CD14-positive monocyte (primary cell): ENCODE measurements at regions not wholly inside any gene's neighbourhood (a gene's known extent, or its start where the extent isn't known, plus 50 kb on each side); places are given as distances from the start of the nearest gene placed in this dataset.

Source experiments
- DNase-seq, 3 donors: peaks; one replicate each; pipeline ENCODE4 v3.0.0-alpha.2; 2011 to 2022
- H2AFZ ChIP-seq: 2 replicates; pipeline ENCODE4 v1.6.0; 2012; ENCODE audit warnings: mild to moderate bottlenecking, low read depth, low read length, inconsistent platforms; ENCODE audit not compliant: insufficient read depth, poor library complexity, severe bottlenecking
- H3K27ac ChIP-seq, 2 donors: 1 replicate in 1 of 2; 2 replicates in 1 of 2; pipeline ENCODE4 v1.5.1; 2012 to 2013; ENCODE audit warnings: low read length in 2 of 2, control low read depth in 1 of 2, inconsistent platforms in 1 of 2, low read depth in 1 of 2, mild to moderate bottlenecking in 1 of 2
- H3K27me3 ChIP-seq, 2 donors: one replicate each; pipeline versions ENCODE4 v1.6.0 to v1.6.1; 2011 to 2013; ENCODE audit warnings: low read length in 2 of 2; ENCODE audit not compliant: control insufficient read depth in 2 of 2, insufficient read depth in 2 of 2
- H3K36me3 ChIP-seq, 2 donors: replicated peaks in 1 of 2; 1 replicate in 1 of 2; 2 replicates in 1 of 2; pipeline versions ENCODE4 v1.5.1 to v1.6.1; 2012 to 2013; ENCODE audit warnings: low read length in 2 of 2, control low read depth in 1 of 2, inconsistent platforms in 1 of 2, mild to moderate bottlenecking in 1 of 2; ENCODE audit not compliant: insufficient read depth in 2 of 2, control insufficient read depth in 1 of 2
- H3K4me1 ChIP-seq, 2 donors: 1 replicate in 1 of 2; 2 replicates in 1 of 2; pipeline versions ENCODE4 v1.5.1 to v1.6.1; 2012 to 2013; ENCODE audit warnings: low read length in 2 of 2, control low read depth in 1 of 2, inconsistent platforms in 1 of 2, mild to moderate bottlenecking in 1 of 2, moderate library complexity in 1 of 2; ENCODE audit not compliant: insufficient read depth in 2 of 2, control insufficient read depth in 1 of 2
- H3K4me2 ChIP-seq: replicated peaks from 2 replicates; pipeline ENCODE3; 2012; ENCODE audit warnings: low read length, moderate library complexity, mild to moderate bottlenecking; ENCODE audit not compliant: poor library complexity, severe bottlenecking; ENCODE audit errors: extremely low read depth
- H3K4me3 ChIP-seq, 3 experiments: fragments of 200-600 bp in 1 of 3; sonication (generic) in 1 of 3; replicated peaks in 1 of 3; 1 replicate in 2 of 3; 2 replicates in 1 of 3; pipeline ENCODE4 v1.5.1; 2011 to 2013; ENCODE audit warnings: low read length in 3 of 3, mild to moderate bottlenecking in 3 of 3, control low read depth in 2 of 3, low read depth in 2 of 3, inconsistent platforms in 1 of 3, moderate library complexity in 1 of 3
- H3K79me2 ChIP-seq: 2 replicates; pipeline ENCODE4 v1.6.0; 2012; ENCODE audit warnings: mild to moderate bottlenecking, control low read depth, inconsistent platforms, low read length, moderate library complexity; ENCODE audit not compliant: insufficient read depth
- H3K9ac ChIP-seq: 2 replicates; pipeline ENCODE4 v1.6.0; 2017; ENCODE audit warnings: low read length, mild to moderate bottlenecking; ENCODE audit not compliant: insufficient read depth, poor library complexity, severe bottlenecking
- H3K9me3 ChIP-seq, 2 donors: replicated peaks in 1 of 2; 1 replicate in 1 of 2; 2 replicates in 1 of 2; pipeline versions ENCODE4 v1.5.1 to v1.6.1; 2012 to 2013; ENCODE audit warnings: low read length in 2 of 2, control low read depth in 1 of 2; ENCODE audit not compliant: control insufficient read depth in 1 of 2, insufficient read depth in 1 of 2
- H4K20me1 ChIP-seq: 2 replicates; pipeline ENCODE4 v1.6.0; 2012; ENCODE audit warnings: mild to moderate bottlenecking, low read length, control low read depth, moderate library complexity; ENCODE audit not compliant: insufficient read depth
- H3K27ac Mint-ChIP-seq, 7 donors: one replicate each; pipeline ENCODE4 v1.8.0; 2020; ENCODE audit warnings: mild to moderate bottlenecking in 7 of 7, mixed read lengths in 7 of 7, moderate library complexity in 6 of 7, inconsistent platforms in 2 of 7
- H3K27me3 Mint-ChIP-seq, 3 donors: one replicate each; pipeline ENCODE4 v1.8.0; 2021 to 2022; ENCODE audit warnings: low read depth in 3 of 3, mild to moderate bottlenecking in 3 of 3, mixed read lengths in 3 of 3, moderate library complexity in 3 of 3, inconsistent platforms in 1 of 3
- H3K36me3 Mint-ChIP-seq, 2 donors: one replicate each; pipeline ENCODE4 v1.8.0; 2020; ENCODE audit warnings: mixed read lengths in 2 of 2, inconsistent platforms in 1 of 2, mild to moderate bottlenecking in 1 of 2
- H3K4me1 Mint-ChIP-seq: one replicate; pipeline ENCODE4 v1.8.0; 2020; ENCODE audit warnings: mild to moderate bottlenecking, mixed read lengths
- H3K4me3 Mint-ChIP-seq, 2 donors: one replicate each; pipeline ENCODE4 v1.8.0; 2020; ENCODE audit warnings: mild to moderate bottlenecking in 2 of 2, mixed read lengths in 2 of 2, moderate library complexity in 1 of 2
- H3K9me3 Mint-ChIP-seq, 7 donors: one replicate each; pipeline ENCODE4 v1.8.0; 2020 to 2022; ENCODE audit warnings: mixed read lengths in 7 of 7, mild to moderate bottlenecking in 6 of 7, moderate library complexity in 6 of 7, inconsistent platforms in 2 of 7
- WGBS: methylation state at CpG from one replicate; pipeline ENCODE4 v1.1.5; 2013; ENCODE audit warnings: missing lambda C conversion rate; ENCODE audit not compliant: insufficient coverage; 5-methylcytosine and 5-hydroxymethylcytosine counted together
- intact Hi-C, 2 donors: fragments of 100-400 bp; cut with micrococcal nuclease; formaldehyde crosslinking; loops; one replicate each; pipeline versions ENCODE4 v1.15.0 to v1.15.1; 2023
- TF ChIP-seq, protein P1 (sequence below): fragments of 200-600 bp; IDR thresholded peaks from one replicate; pipeline ENCODE4 v1.8.0; 2022; ENCODE audit warnings: antibody characterized with exemption, mild to moderate bottlenecking

DNA sequence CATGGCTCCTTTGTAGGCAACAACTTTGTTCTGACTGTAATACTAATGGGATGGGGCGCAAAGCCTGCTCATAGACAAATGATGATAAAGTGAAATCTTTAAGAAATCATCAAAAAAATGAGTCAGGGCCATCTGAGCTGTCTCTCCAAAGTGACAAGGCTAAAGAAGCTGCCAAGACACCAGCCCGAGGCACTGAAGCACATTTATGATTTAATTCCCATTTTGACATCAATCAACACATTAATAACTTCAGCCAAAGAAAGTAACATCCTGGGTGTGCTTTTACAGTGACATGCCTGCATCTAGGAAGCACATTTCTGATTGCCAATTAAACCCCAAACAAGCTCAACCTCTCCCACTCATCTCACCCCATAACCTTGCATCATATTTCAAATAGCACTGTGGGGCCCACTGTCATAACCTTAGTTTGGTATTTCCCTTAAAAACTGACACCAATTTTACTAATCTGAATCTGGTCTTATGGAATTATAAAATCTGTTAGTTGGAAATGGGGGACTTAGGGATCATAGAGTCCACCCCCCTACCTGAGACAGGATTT lies 676.6 kb downstream of the TOX3 start:
- Histone ChIP-seq H3K4me2 (no peak overlapping the region), H3K9me3 (no peaks in the 10 kb centered on the region), H3K79me2 (no peaks in the 10 kb centered on the region), H3K9ac (no peak overlapping the region), H3K4me3 (no peak overlapping the region), H3K27ac (no peak overlapping the region), H3K4me1 (no peaks in the 10 kb centered on the region), H4K20me1 (no peaks in the 10 kb centered on the region), H3K36me3 (no peaks in the 10 kb centered on the region), H2AFZ (no peak overlapping the region), H3K27me3 (no peaks in the 10 kb centered on the region)
- TF ChIP-seq, protein P1, sequence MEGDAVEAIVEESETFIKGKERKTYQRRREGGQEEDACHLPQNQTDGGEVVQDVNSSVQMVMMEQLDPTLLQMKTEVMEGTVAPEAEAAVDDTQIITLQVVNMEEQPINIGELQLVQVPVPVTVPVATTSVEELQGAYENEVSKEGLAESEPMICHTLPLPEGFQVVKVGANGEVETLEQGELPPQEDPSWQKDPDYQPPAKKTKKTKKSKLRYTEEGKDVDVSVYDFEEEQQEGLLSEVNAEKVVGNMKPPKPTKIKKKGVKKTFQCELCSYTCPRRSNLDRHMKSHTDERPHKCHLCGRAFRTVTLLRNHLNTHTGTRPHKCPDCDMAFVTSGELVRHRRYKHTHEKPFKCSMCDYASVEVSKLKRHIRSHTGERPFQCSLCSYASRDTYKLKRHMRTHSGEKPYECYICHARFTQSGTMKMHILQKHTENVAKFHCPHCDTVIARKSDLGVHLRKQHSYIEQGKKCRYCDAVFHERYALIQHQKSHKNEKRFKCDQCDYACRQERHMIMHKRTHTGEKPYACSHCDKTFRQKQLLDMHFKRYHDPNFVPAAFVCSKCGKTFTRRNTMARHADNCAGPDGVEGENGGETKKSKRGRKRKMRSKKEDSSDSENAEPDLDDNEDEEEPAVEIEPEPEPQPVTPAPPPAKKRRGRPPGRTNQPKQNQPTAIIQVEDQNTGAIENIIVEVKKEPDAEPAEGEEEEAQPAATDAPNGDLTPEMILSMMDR, result no peak
- DNase-seq, result no peak
- peaks cover 0 to 4% (median 0%) of the 10 kb centered on the region in 7 donors for H3K9me3 Mint-ChIP-seq
- peaks cover 0 to 3% (median 0%) of the 10 kb centered on the region in 3 donors for H3K27me3 Mint-ChIP-seq
- H3K4me1 Mint-ChIP-seq, result no peaks in the 10 kb centered on the region
- 86% methylated on average over 2 of the region's 2 CpGs for WGBS
- intact Hi-C loops, result loop anchor here in 1 of 2 donors (10.0 kb wide), 1 partner anchor 64 kb away; no protein-coding TSS in a partner anchor
- H3K36me3 Mint-ChIP-seq, result no peaks in the 10 kb centered on the region
- H3K27ac Mint-ChIP-seq, result no peak overlapping the region
- H3K4me3 Mint-ChIP-seq, result no peak overlapping the region

DNA sequence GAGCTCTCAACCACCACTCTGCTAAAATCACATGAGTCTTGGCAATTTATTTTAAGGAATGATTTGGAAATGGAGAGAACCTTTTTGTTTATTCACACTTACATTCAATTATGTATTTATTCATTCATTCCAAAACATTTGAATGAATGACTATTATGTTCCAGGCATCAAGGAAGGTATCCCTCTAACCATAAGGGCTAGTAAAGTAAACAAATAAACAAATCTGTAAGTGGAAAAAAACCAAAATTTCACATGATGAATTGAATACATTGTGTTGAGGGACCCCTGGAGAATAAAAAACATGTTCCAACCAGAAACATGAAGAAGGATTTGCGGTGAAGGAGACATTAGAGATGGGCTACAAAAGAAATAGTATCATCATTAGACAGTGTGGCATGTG lies 677.8 kb downstream of the TOX3 start:
- TF ChIP-seq, protein P1, result no peak
- no peaks in the 10 kb centered on the region for H3K36me3 Mint-ChIP-seq
- H3K4me3 ChIP-seq, result no peak overlapping the region
- no peaks in the 10 kb centered on the region for H3K79me2 ChIP-seq
- H3K4me1 Mint-ChIP-seq, result no peaks in the 10 kb centered on the region
- no peaks in the 10 kb centered on the region for H4K20me1 ChIP-seq
- H3K27me3 Mint-ChIP-seq, result peaks cover 0 to 3% (median 0%) of the 10 kb centered on the region in 3 donors
- H3K9me3 Mint-ChIP-seq, result peaks cover 0 to 4% (median 0%) of the 10 kb centered on the region in 7 donors
- no peak overlapping the region for H3K27ac Mint-ChIP-seq
- intact Hi-C loops, result no loop called here
- no peak overlapping the region for H2AFZ ChIP-seq
- no CpG with 5 or more reads among the region's 1 CpG for WGBS
- H3K27ac ChIP-seq, result no peak overlapping the region
- no peak overlapping the region for H3K9ac ChIP-seq
- H3K27me3 ChIP-seq, result no peaks in the 10 kb centered on the region
- H3K9me3 ChIP-seq, result no peaks in the 10 kb centered on the region
- H3K4me3 Mint-ChIP-seq, result no peak overlapping the region
- H3K4me2 ChIP-seq, result no peak overlapping the region
- no peak for DNase-seq
- no peaks in the 10 kb centered on the region for H3K4me1 ChIP-seq
- no peaks in the 10 kb centered on the region for H3K36me3 ChIP-seq
